ENCODE measurements at regions not wholly inside any gene's neighbourhood (a gene's known extent, or its start where the extent isn't known, plus 50 kb on each side); places are given as distances from the start of the nearest gene placed in this dataset.

DNA sequence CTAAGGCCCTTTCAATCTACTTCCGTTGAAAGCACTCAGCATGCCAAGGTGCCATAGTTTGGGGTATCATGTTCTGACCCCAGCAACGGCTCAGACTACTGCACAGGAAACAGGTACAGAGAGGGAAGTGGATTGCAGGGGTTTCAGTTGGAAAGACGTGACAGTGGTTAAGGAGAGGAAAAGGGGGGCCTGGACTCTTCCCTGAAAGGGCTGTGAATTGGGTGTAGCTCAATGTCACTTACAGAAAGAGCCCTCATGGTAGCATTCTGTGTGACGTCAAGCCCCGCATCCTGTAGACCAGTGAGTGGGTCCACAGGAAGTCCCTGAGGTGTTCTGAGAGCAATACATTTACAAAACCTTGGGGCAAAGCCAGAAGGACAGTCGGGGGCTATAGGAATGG is 121.5 kb upstream of the GYPC start:
- TF ChIP-seq, protein P1, sequence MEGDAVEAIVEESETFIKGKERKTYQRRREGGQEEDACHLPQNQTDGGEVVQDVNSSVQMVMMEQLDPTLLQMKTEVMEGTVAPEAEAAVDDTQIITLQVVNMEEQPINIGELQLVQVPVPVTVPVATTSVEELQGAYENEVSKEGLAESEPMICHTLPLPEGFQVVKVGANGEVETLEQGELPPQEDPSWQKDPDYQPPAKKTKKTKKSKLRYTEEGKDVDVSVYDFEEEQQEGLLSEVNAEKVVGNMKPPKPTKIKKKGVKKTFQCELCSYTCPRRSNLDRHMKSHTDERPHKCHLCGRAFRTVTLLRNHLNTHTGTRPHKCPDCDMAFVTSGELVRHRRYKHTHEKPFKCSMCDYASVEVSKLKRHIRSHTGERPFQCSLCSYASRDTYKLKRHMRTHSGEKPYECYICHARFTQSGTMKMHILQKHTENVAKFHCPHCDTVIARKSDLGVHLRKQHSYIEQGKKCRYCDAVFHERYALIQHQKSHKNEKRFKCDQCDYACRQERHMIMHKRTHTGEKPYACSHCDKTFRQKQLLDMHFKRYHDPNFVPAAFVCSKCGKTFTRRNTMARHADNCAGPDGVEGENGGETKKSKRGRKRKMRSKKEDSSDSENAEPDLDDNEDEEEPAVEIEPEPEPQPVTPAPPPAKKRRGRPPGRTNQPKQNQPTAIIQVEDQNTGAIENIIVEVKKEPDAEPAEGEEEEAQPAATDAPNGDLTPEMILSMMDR (IDR thresholded peaks at IDR 0.05), result no peak
- TF ChIP-seq POLR2A (IDR thresholded peaks at IDR 0.05), result no peak
